ENCODE measurements at regions not wholly inside any gene's neighbourhood (a gene's known extent, or its start where the extent isn't known, plus 50 kb on each side); places are given as distances from the start of the nearest gene placed in this dataset.
"Not testable (repeated sequence)": the region's sequence is repeated elsewhere in the genome, so short reads cannot be mapped to it uniquely, and the experiment has no call there.

- DNase-seq: no peak
Measured at GRCh38 chr1:89436856-89437255, 73.0 kb downstream of the GBP6 start.

- not testable (repeated sequence) for DNase-seq
Measured at GRCh38 chr1:89438301-89438700, 74.4 kb downstream of the GBP6 start.

DNA sequence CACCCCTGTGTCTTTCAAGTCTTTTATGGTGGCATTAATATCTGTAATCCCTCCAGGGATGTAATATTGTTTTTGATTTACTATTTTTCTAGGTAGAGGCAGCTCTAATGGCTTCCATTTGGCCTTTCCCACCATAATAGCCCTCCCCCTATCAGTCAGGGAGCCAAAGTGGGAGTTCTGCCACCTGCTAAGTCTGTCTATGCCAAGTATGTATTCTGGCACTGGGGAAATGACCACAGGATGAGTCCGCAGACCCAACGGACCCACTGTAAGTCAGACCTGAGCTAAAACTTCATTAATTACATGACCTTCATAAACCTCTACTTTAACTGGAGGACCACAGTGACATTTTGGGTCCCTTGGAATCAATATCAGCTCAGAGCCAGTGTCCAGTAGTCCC lies 77.1 kb downstream of the GBP6 start:
- DNase-seq: no peak

DNA sequence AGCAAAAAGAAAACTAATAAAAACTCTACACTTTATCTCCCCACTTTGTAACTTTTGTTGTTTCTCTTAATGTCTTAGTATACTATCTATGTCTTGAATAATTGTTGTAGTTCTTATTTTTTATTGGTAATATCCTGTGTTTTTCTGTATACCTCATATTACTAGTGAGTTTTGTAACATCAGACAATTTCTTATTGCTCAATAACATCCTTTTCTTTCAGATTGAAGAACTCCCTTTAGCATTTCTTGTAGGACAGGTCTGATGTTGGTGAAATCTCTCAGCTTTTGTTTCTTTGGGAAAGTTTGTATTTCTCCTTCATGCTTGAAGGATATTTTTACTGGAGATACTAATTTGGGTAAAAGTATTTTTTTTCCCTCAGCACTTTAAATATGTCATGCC lies 79.8 kb upstream of the LRRC8B start:
- DNase-seq: no peak

- no peak for DNase-seq
Measured at GRCh38 chr1:89451011-89451410, 73.6 kb upstream of the LRRC8B start.

GRCh38 chr1:89453123-89453972 lies 71.3 kb upstream of the LRRC8B start:
- no peak for DNase-seq

DNA sequence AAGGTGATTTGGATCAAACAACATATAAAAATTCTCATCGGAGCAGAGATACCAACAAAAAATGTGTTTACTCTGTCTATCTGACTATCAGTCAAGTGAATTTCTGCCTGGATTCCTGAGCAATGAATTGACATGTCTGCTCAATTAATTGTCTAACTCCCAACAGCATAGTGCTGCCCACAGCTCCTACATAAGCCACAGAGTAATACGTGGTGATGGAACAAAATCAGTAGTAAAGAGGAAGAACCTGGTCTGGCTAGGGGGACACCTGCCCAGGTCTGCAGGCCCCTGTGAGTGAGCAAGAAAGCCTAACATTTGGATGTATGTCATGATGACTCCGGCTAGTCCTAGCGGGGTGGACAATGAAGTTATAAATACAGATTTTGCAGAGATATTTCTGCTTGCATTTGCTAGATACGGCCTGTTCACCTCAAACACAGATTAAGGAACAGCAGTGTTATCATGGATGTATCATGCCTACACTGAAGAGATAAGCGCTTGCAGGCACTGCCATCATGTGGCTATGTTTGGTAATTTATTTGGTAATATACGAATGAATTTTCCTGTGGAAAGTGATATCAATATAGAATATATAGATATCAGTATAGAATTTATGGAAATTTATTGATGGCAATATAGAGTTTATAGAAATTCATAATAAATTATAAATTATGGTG lies 69.6 kb upstream of the LRRC8B start:
- peak; percentile 47 for DNase-seq

GRCh38 chr1:89457046-89457445 lies 67.6 kb upstream of the LRRC8B start:
- DNase-seq: no peak

- no peak for DNase-seq
Measured at GRCh38 chr1:89459081-89459480, 65.5 kb upstream of the LRRC8B start.

DNA sequence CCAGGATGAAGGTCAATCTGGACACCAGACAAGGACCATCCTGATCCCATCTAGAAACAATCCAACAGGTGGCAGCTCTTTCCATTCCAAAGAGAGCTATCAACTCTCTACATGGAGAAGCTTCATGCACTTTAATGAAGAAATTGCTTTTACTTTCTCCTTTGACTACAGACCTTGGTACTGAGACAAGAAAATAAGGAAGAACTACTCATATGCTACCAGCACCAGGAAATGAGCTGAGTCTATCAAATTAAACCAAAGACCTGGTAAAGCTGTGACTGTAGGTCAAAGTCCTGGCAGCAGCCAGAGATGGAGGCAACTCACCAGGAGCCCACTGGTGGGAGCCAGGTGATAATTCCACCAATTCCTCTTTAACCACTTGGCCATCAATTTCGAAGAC lies 64.3 kb upstream of the LRRC8B start:
- no peak for DNase-seq

DNA sequence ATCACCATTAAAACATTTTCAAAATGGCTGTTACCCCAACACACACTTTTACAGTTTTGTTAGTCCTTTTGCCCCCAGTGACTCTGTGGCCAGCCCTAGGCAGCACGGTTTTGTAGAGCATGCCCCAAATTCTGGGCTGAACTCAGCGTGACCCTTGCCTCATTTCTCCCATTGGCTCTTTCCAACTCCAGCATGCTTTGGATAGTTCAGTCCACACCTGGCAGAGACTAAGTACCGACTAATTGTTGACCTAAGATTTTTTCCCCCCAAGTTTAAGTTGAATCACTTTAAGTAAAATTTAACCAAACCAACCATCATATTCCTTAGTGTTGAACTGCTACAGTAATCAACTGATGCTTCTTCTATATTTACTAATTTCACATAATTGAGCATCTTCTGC lies 62.4 kb upstream of the LRRC8B start:
- no peak for DNase-seq

DNA sequence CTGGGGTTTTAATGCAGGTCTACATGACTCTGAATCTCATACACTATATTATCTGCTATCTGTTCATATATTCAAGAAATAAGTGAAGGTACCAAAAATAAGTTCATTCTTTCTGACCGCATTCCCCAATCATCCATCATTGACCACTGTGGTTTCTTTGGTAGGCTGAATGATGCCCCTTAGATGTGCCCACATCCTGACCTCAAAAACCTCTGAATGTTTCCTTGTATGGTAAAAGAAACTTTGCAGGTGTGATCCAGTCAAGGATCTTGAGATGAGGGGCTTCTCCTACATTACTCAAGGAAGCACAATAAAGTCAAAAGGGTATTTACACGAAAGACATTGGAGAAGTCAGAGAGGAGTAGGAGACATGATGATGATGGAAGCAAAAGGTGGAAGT lies 60.6 kb upstream of the LRRC8B start:
- no peak for DNase-seq

DNA sequence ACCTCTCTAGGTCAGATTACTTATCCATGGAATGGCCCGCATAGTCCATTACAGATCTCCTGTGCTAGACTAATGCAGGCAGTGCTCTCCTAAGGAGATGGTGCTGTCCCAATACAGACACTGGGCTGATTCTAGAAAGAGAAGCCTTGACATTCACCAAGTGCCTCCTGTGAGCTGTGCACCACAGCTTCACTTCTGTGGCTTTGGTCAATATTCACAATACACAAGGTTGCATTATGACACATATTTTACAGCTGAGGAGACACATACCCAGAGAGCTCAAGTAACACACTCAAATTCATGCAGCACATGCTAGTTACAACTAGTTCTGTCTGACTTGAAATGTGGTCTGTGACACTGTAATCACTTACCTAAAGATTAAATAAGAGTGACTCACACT lies 59.4 kb upstream of the LRRC8B start:
- no peak for DNase-seq

DNA sequence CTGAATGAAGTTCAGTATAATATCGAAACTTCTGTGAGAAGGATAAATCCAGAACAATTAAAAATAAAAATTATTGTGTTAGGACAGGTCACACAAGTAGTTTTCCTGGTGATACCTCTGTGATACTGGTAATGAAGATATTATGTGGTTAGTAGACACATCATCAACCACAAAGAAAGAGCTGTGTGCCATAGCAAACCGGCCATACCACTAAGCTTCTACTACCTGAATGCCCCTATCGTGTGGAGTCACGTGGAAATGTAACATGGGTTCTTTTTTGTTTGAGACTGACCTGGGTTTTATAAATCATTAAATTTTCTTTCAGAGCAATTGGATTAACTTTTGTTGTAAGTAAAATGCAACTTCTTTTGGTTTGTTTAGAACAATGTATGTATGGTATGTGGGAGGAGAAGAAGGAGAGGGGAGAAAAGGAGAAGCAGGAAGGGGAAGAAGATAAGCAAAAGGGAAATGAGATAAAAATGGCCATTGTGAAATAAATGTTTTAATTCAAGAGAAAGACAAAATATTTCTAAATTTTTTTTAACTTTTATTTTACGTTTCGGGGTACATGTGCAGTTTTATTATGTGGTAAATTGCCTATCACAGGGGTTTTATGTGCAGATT lies 58.2 kb upstream of the LRRC8B start:
- DNase-seq: no peak

DNA sequence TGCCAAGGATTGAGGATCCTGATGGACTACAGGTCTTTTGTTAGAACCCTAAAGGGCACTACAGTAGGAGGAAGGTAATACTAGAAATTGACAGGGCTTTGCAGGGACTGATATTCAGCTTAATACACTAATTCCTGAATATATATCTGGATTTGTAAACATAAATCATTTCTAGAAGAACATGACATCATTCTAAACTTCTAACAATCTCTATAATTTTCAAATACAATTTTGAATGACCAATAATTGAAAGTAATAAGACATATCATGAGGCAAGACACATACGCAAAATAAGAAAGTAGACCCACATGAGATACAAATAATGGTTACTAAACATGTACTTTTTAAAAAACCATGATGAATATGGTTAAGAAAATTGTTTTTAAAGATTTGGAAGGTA lies 52.4 kb upstream of the LRRC8B start:
- DNase-seq: no peak

DNA sequence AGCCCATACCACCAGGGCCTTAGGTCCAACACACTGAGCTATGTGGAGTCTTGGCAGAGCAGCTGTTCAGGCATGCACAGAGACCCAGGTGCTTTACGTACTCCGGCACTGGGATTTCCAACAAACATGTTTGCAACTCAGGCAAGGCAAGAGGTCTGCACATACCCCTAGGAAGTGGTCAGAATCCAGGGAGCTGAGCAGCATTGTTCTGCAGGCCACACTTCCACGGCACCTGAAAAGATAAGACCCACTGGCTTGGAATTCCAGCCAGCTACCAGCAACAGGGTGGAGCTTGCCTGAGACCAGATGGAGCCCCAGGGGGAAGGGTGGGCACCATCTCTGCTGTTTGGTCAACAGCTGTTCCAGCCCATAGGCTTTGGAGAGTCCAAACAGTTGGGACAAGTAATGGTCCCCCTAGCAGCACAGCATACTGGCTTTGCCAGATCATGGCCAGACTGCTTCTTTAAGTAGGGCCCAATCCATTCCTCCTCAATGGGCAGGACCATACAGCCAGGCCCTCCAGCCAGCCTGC lies 51.7 kb upstream of the LRRC8B start:
- no peak for DNase-seq
